ENCODE measurements at regions not wholly inside any gene's neighbourhood (a gene's known extent, or its start where the extent isn't known, plus 50 kb on each side); places are given as distances from the start of the nearest gene placed in this dataset.

DNA sequence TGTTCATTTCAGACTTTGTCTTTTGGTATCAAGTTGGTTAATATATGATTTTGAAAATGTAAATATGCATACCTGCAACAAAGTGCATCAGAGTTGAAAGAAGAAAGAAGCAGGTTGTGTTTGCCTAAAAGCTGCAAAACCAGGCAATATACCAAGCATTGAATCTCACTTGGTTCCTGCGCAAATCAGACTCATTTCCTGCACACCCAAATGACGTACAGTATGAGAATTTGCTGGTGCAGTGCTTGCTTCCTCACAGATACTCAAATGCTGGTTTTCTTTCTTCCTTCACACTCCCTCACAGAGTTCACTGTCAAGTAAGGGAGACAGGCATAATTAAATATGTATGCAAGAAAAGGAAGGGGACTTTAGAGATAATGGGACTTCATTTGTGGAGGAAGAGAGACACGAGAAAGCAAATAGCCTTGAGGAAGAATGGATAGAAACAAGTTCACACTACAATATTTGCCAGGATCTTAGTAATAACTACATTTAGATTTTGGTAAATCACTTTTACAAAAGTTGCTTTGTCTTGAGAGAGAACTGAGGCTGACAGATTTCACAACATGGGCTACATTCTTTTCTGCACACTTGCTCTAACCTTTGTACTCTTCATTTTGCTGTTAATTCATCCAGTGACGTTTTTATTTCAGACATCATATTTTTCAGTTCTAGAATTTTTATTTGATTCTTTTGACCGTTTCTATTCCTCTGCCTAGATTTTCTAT, 56.9 kb upstream of the AOAH start:
- Histone ChIP-seq H3K4me3 (no peak overlapping the region), H3K4me1 (no peaks in the 10 kb centered on the region), H3K9me3 (no peaks in the 10 kb centered on the region), H3K36me3 (no peaks in the 10 kb centered on the region), H3K27ac (no peak overlapping the region), H3K27me3 (no peaks in the 10 kb centered on the region)
- no peak for TF ChIP-seq POLR2A (IDR thresholded peaks at IDR 0.05)
- TF ChIP-seq, protein P1, sequence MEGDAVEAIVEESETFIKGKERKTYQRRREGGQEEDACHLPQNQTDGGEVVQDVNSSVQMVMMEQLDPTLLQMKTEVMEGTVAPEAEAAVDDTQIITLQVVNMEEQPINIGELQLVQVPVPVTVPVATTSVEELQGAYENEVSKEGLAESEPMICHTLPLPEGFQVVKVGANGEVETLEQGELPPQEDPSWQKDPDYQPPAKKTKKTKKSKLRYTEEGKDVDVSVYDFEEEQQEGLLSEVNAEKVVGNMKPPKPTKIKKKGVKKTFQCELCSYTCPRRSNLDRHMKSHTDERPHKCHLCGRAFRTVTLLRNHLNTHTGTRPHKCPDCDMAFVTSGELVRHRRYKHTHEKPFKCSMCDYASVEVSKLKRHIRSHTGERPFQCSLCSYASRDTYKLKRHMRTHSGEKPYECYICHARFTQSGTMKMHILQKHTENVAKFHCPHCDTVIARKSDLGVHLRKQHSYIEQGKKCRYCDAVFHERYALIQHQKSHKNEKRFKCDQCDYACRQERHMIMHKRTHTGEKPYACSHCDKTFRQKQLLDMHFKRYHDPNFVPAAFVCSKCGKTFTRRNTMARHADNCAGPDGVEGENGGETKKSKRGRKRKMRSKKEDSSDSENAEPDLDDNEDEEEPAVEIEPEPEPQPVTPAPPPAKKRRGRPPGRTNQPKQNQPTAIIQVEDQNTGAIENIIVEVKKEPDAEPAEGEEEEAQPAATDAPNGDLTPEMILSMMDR (IDR thresholded peaks at IDR 0.05), result no peak
- no peak for TF ChIP-seq POLR2AphosphoS5 (IDR thresholded peaks at IDR 0.05)
- intact Hi-C loops (cut with DNase I; ENCODE audit: low total_unique reads), result no loop called here
- no peak for DNase-seq (ENCODE audit: low spot score in 2 of 2)

DNA sequence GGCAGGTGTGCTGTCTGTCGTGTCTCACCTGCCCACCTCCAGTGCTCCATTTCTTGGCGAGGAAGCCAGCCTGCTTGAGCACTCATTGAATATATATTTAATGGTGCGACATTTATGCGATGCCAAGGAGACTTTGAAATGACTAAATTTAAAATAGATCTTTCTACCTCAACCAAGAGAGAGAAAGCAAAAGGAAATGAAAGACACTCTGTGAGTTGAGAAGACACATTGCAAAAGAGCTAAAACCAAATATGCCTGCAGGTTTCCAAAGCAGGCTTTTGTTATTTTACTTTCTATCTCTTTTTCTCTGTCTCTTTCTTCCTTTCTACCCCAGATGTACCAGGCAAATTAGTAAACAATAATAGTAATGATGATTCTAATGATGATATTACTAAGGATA, 53.6 kb upstream of the AOAH start:
- no peak overlapping the region for H3K27ac ChIP-seq
- TF ChIP-seq, protein P1 (IDR thresholded peaks at IDR 0.05), result no peak
- H3K4me3 ChIP-seq, result no peak overlapping the region
- no peaks in the 10 kb centered on the region for H3K4me1 ChIP-seq
- intact Hi-C loops (cut with DNase I; ENCODE audit: low total_unique reads), result no loop called here
- H3K36me3 ChIP-seq, result no peaks in the 10 kb centered on the region
- H3K9me3 ChIP-seq, result no peaks in the 10 kb centered on the region
- H3K27me3 ChIP-seq, result no peaks in the 10 kb centered on the region
- DNase-seq (ENCODE audit: low spot score in 2 of 2), result no peak

DNA sequence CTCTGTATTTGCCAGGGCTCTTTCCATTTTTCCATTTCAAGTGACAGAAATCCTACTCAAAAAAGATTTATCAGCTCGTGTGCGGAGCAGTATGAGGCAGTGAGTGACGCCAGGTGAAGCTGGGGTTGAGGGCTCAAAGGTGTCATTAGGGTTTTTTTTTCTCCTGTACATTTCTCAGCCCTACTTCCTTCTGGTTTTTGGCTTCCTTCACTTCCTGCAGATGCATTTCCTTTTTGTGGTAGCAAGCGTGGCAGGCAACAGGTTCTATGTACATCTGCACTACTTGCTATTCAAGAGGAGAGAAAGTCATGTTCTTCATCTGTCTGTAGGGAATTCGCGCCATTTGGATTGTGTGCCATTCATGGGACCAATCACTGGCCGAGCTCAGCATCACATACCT, 52.8 kb upstream of the AOAH start:
- Histone ChIP-seq H3K27me3 (no peaks in the 10 kb centered on the region), H3K9me3 (no peaks in the 10 kb centered on the region), H3K4me3 (no peak overlapping the region), H3K4me1 (no peaks in the 10 kb centered on the region), H3K36me3 (no peaks in the 10 kb centered on the region), H3K27ac (no peak overlapping the region)
- TF ChIP-seq, protein P1 (IDR thresholded peaks at IDR 0.05), result no peak
- TF ChIP-seq POLR2A (IDR thresholded peaks at IDR 0.05) (no peak), POLR2AphosphoS5 (IDR thresholded peaks at IDR 0.05) (no peak)
- no peak for DNase-seq (ENCODE audit: low spot score in 2 of 2)
- intact Hi-C loops (cut with DNase I; ENCODE audit: low total_unique reads), result no loop called here

DNA sequence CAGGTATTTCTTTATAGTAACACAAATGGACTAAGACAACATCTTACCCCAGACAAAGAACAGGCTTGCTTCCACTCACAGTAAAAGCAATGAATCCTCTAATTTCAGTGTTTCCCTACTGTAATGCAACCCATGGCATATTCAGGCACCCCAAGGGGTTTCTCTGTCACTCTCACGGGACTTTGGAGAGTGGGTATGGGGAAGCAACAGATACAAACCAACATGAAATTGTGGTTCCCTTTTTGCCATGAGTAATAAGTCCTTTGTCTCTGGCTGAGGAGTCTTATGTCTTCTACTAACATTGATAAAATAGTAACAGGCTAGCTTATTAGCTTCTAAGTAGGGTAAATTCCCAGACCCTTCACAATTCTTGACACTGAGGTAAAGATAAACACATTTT, 51.4 kb upstream of the AOAH start:
- no peak overlapping the region for H3K4me3 ChIP-seq
- no peaks in the 10 kb centered on the region for H3K9me3 ChIP-seq
- no peaks in the 10 kb centered on the region for H3K36me3 ChIP-seq
- no peaks in the 10 kb centered on the region for H3K27me3 ChIP-seq
- TF ChIP-seq POLR2A (IDR thresholded peaks at IDR 0.05) (no peak), POLR2AphosphoS5 (IDR thresholded peaks at IDR 0.05) (no peak)
- TF ChIP-seq, protein P1 (IDR thresholded peaks at IDR 0.05), result no peak
- H3K4me1 ChIP-seq, result no peaks in the 10 kb centered on the region
- H3K27ac ChIP-seq, result no peak overlapping the region
- no peak for DNase-seq (ENCODE audit: low spot score in 2 of 2)
- intact Hi-C loops (cut with DNase I; ENCODE audit: low total_unique reads), result no loop called here

DNA sequence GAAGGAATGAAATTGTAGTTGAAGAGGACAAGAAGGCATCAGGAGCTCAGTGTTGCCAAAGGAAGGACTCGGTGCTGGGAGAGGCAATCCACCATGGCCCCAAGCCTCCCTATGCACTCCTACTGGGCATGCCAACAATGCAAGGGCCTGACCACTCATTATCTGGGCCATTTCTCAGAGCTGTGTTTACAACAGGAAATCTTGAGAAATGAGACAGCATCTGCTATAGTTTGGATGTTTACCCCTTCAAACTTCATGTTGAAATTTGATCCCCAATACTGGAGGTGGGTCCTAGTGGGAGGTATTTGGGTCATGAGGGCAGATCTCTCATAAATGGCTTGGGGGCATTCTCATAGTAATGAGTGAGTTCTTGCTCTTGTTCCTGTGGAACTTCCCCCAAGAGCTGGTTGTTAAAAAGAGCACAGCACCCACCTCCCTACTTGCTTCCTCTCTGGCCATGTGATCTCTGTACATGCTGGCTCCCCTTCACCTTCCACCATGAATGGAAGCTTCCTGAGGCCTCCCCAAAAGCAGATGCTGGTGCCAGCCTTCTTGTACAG, 50.8 kb upstream of the AOAH start:
- no peaks in the 10 kb centered on the region for H3K27me3 ChIP-seq
- intact Hi-C loops (cut with DNase I; ENCODE audit: low total_unique reads), result no loop called here
- TF ChIP-seq, protein P1 (IDR thresholded peaks at IDR 0.05), result no peak
- TF ChIP-seq POLR2A (IDR thresholded peaks at IDR 0.05) (no peak), POLR2AphosphoS5 (IDR thresholded peaks at IDR 0.05) (no peak)
- H3K9me3 ChIP-seq, result no peaks in the 10 kb centered on the region
- no peak overlapping the region for H3K27ac ChIP-seq
- DNase-seq (ENCODE audit: low spot score in 2 of 2), result no peak
- no peaks in the 10 kb centered on the region for H3K36me3 ChIP-seq
- H3K4me1 ChIP-seq, result no peaks in the 10 kb centered on the region
- no peak overlapping the region for H3K4me3 ChIP-seq

All from breast epithelium (tissue), 4 donors.